Kidney (tissue), 13 donors: ENCODE measurements at regions not wholly inside any gene's neighbourhood (a gene's known extent, or its start where the extent isn't known, plus 50 kb on each side); places are given as distances from the start of the nearest gene placed in this dataset.

Source experiments
- DNase-seq, 5 donors: peaks; one replicate each; pipeline ENCODE4 v3.0.0-alpha.2; 2013 to 2020
- FAIRE-seq: peaks from 2 replicates; lab custom pipeline; 2012; peaks lifted over from hg19 to GRCh38; lab: Jason Lieb, UNC
- H3K27ac ChIP-seq, 2 donors: one replicate each; pipeline ENCODE4 v1.7.0; 2013; ENCODE audit warnings: low read depth in 2 of 2, low read length in 2 of 2, inconsistent platforms in 1 of 2
- H3K27me3 ChIP-seq: one replicate; pipeline ENCODE4 v1.7.1; 2013; ENCODE audit warnings: low read length, inconsistent platforms; ENCODE audit not compliant: control insufficient read depth, insufficient read depth
- H3K36me3 ChIP-seq, 3 donors: one replicate each; pipeline versions ENCODE4 v1.7.0 to v1.7.1; 2013; ENCODE audit warnings: low read length in 3 of 3, control low read depth in 1 of 3, inconsistent platforms in 1 of 3; ENCODE audit not compliant: insufficient read depth in 3 of 3, control insufficient read depth in 2 of 3
- H3K4me1 ChIP-seq, 3 donors: one replicate each; pipeline versions ENCODE4 v1.7.0 to v1.7.1; 2013; ENCODE audit warnings: low read length in 3 of 3, inconsistent platforms in 1 of 3, low read depth in 1 of 3; ENCODE audit not compliant: control insufficient read depth in 2 of 3, insufficient read depth in 2 of 3
- H3K4me3 ChIP-seq, 3 donors: one replicate each; pipeline versions ENCODE4 v1.7.0 to v1.8.1; 2013; ENCODE audit warnings: low read length in 3 of 3, control low read depth in 1 of 3, inconsistent platforms in 1 of 3
- H3K9ac ChIP-seq, 3 donors: one replicate each; pipeline versions ENCODE4 v1.7.0 to v1.7.1; 2013; ENCODE audit warnings: low read length in 3 of 3, control low read depth in 1 of 3, inconsistent platforms in 1 of 3
- H3K9me3 ChIP-seq, 3 donors: one replicate each; pipeline versions ENCODE4 v1.7.0 to v1.7.1; 2013; ENCODE audit warnings: low read length in 3 of 3, control low read depth in 1 of 3, inconsistent platforms in 1 of 3; ENCODE audit not compliant: control insufficient read depth in 2 of 3, insufficient read depth in 1 of 3
- intact Hi-C: fragments of 100-400 bp; cut with DNase I; formaldehyde crosslinking; loops from one replicate; pipeline ENCODE4 v1.11.1; 2022
- TF ChIP-seq, protein P1 (sequence below): IDR thresholded peaks from 3 replicates; pipeline ENCODE4 v1.5.1; 2012; ENCODE audit warnings: mild to moderate bottlenecking, moderate library complexity, borderline replicate concordance; ENCODE audit not compliant: insufficient read depth; ENCODE audit errors: extremely low read depth
- donor health status: control.
- donor health status: control.
- donor health status: control.
- donor health status: control.
- donor health status: control.
- donor health status: DM: yes; HTN: yes; CAD: no.
- donor health status: Normal renal cell carcinoma (clear cell type).

DNA sequence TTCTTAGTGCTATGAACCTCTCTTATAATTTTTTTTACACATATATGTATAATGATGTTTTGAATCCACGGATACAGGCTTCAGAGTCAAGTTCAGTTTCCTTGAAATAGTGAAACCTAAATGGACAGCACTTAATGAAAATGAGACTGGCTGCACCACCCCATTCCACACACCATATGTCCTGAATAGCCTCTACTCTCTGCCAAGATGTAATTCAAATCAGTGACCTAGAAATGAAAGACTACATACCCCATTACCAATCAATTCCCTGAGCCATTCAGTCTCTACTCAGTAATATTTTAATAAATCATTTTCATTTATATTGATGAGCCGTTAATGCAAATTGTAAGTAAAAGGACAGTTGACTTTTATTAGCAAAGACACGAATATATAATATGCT lies 614.9 kb upstream of the TMPRSS15 start:
- Histone ChIP-seq H3K36me3 (no peaks in the 10 kb centered on the region), H3K27ac (no peak overlapping the region), H3K27me3 (no peaks in the 10 kb centered on the region), H3K9ac (no peak overlapping the region), H3K4me1 (no peaks in the 10 kb centered on the region), H3K4me3 (no peak overlapping the region), H3K9me3 (no peaks in the 10 kb centered on the region)
- FAIRE-seq (no peak), DNase-seq (no peak)
- intact Hi-C loops, result no loop called here
- TF ChIP-seq, protein P1, sequence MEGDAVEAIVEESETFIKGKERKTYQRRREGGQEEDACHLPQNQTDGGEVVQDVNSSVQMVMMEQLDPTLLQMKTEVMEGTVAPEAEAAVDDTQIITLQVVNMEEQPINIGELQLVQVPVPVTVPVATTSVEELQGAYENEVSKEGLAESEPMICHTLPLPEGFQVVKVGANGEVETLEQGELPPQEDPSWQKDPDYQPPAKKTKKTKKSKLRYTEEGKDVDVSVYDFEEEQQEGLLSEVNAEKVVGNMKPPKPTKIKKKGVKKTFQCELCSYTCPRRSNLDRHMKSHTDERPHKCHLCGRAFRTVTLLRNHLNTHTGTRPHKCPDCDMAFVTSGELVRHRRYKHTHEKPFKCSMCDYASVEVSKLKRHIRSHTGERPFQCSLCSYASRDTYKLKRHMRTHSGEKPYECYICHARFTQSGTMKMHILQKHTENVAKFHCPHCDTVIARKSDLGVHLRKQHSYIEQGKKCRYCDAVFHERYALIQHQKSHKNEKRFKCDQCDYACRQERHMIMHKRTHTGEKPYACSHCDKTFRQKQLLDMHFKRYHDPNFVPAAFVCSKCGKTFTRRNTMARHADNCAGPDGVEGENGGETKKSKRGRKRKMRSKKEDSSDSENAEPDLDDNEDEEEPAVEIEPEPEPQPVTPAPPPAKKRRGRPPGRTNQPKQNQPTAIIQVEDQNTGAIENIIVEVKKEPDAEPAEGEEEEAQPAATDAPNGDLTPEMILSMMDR, result no peak

DNA sequence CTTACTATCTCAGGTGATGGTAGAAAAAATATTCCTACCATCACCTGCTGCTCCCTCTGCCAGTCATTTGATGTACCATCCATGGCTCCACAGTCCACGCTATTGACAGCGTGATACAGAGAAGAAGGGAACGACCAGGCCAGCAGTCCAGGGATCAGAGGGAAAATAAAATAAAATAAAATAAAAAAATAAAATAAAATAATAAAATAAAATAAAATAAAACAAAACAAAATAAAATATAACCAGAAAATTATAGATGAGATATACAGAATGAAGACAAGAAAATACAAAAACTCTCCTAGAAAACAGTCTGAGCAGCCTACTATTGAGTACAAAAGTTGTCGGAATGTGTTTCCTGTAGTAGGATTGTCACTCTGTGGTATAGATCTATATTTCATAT lies 619.4 kb upstream of the TMPRSS15 start:
- FAIRE-seq (no peak), DNase-seq (no peak)
- no peaks in the 10 kb centered on the region for H3K36me3 ChIP-seq
- TF ChIP-seq, protein P1, result no peak
- H3K27me3 ChIP-seq, result no peaks in the 10 kb centered on the region
- intact Hi-C loops, result no loop called here
- H3K4me3 ChIP-seq, result no peak overlapping the region
- no peaks in the 10 kb centered on the region for H3K9me3 ChIP-seq
- H3K9ac ChIP-seq, result no peak overlapping the region
- H3K27ac ChIP-seq, result no peak overlapping the region
- H3K4me1 ChIP-seq, result no peaks in the 10 kb centered on the region

DNA sequence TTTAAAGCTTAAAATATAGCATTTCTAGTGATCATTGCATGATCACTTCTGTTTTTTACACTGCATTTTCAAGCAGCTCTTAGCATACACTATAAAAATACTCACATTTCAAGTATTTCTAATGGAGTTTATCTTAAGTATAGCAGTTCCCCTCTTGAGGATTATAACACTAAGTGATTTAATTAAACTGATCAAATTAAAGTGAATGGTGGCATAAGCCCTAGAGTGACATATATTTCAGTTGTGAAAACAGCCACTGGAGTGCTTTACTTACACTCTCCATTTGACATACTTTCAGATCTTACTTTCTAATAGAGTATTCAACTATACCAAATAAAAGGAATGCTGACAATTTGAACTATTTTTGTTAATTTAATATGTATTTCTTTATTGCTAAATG lies 623.3 kb upstream of the TMPRSS15 start:
- Histone ChIP-seq H3K9ac (no peak overlapping the region), H3K4me3 (no peak overlapping the region), H3K27ac (no peak overlapping the region), H3K9me3 (no peaks in the 10 kb centered on the region), H3K36me3 (no peaks in the 10 kb centered on the region), H3K27me3 (no peaks in the 10 kb centered on the region), H3K4me1 (no peaks in the 10 kb centered on the region)
- intact Hi-C loops, result no loop called here
- no peak for FAIRE-seq
- DNase-seq, result no peak
- TF ChIP-seq, protein P1, result no peak

DNA sequence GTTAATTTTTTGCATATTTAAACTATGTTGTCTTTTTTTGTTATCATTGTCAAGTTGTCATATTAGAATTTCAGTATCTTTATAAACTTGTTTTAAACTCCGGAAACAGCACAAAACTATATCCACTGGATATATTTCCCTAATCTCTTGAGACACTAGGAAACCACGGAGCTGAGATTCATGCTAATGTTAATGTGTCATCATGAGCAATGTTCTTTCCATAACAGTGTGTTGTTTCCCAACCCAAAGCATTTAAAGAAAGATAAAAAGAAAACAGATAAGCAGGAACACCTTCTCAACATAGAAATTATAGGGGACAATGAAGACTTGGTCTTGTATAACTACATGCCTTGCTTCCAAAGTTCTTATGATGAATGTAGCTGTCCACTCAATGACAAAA lies 626.2 kb upstream of the TMPRSS15 start:
- no peaks in the 10 kb centered on the region for H3K4me1 ChIP-seq
- no peak for FAIRE-seq
- TF ChIP-seq, protein P1, result no peak
- no peak overlapping the region for H3K27ac ChIP-seq
- H3K9ac ChIP-seq, result no peak overlapping the region
- H3K9me3 ChIP-seq, result no peaks in the 10 kb centered on the region
- H3K36me3 ChIP-seq, result no peaks in the 10 kb centered on the region
- no peaks in the 10 kb centered on the region for H3K27me3 ChIP-seq
- H3K4me3 ChIP-seq, result no peak overlapping the region
- no peak for DNase-seq
- intact Hi-C loops, result no loop called here
